GM21423 (cell line): ENCODE measurements at regions not wholly inside any gene's neighbourhood (a gene's known extent, or its start where the extent isn't known, plus 50 kb on each side); places are given as distances from the start of the nearest gene placed in this dataset.
"Not testable (repeated sequence)": the region's sequence is repeated elsewhere in the genome, so short reads cannot be mapped to it uniquely, and the experiment has no call there.

ENCODE experiments used
- ATAC-seq: cut with Tn5 transposase; IDR thresholded peaks from one replicate; pipeline ENCODE4 v1.9.1; 2021; ENCODE audit warnings: mild to moderate bottlenecking, moderate library complexity; ENCODE audit not compliant: unreplicated experiment

GRCh38 chr2:167607211-167607610 is 640.2 kb downstream of the STK39 start:
- ATAC-seq: no peak

DNA sequence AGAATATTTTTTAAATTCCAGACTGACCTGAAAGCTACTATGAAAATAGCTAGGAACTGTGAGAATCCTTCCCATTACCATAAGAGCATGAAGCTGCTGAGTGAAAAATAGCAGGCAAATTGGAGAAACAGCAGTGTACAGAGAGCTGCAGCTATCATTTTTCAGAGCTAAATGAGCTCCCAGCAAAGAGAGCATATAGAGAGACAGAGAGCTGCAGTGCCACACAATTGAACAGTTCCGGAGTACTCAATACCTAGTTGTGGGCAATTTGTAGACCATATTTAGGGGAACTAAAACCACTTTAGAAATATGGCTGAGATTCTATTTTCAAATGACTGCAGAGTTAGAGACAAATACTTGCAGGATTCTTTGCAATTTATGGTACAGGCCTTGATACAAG is 645.3 kb downstream of the STK39 start:
- no peak for ATAC-seq

- ATAC-seq: no peak
These were observed 648.2 kb downstream of the STK39 start for GRCh38 chr2:167599219-167599618.

GRCh38 chr2:167595839-167596471 is 651.4 kb downstream of the STK39 start:
- peak; percentile 96 for ATAC-seq

GRCh38 chr2:167595021-167595420 is 652.4 kb downstream of the STK39 start:
- ATAC-seq: no peak

DNA sequence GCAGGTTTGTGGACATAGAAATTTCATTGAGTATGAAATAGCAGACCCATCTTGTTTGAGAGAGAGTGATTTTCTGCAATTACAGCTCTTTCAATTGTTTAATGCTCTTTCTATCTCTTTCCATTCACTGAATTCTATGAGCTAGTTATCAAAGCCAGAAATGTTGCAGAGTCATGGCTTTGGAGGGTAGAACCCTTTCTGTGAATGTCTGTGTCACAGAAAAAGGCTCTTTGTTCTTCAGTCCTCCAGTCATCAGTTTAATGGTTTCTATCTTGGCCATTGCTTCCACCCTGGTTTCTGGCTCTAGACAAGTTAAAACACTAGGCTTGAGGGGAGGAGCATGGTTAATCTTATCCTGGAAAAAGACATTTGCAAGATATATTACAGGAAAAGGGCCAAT is 655.0 kb downstream of the STK39 start:
- no peak for ATAC-seq

DNA sequence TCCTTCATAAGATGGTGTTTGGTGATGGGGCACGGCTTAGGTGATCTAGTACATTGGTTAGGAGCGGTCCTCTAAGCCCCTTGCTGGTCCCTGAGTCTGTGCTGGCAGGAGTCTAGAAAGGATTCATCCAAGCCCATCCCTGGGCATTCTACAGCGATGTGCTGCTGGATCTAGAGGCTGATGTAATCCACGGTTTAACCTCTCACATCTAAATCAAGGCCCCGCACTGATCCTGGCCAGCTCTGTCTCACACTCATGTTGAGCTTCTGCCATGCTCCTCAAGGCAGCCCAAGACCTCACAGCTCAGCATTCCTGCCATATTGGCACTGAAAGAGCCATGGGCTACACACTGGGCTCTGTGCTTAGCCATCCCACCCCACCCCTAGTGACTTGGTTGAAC is 664.8 kb downstream of the STK39 start:
- ATAC-seq: no peak

GRCh38 chr2:167581961-167582574 is 665.3 kb downstream of the STK39 start:
- ATAC-seq: no peak

GRCh38 chr2:167579826-167580225 is 667.6 kb downstream of the STK39 start:
- no peak for ATAC-seq

GRCh38 chr2:167575276-167575675 is 672.1 kb downstream of the STK39 start:
- ATAC-seq: no peak

- ATAC-seq: no peak
These were observed 674.3 kb downstream of the STK39 start for GRCh38 chr2:167572883-167573619.

DNA sequence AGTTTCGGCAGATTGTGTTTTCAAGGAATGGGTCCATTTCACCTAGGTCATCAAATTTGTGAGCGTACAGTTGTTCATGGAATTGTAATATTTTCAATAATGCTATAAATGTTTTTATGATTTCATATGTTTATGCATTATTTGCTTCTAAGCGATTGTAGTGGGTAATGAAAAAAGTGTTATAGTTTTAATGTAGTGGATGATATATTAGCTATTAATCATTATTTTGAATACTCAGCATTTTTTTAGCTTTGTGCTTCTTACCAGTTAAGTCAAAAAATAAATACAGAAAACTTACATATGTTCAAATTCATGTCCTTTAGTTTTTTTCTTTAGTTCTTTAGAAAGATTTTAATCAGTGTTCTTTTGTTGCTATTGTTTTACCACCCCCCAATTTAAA is 677.0 kb downstream of the STK39 start:
- ATAC-seq: no peak

- ATAC-seq: not testable (repeated sequence)
These were observed 675.8 kb downstream of the XIRP2 start for GRCh38 chr2:167563885-167564619.

DNA sequence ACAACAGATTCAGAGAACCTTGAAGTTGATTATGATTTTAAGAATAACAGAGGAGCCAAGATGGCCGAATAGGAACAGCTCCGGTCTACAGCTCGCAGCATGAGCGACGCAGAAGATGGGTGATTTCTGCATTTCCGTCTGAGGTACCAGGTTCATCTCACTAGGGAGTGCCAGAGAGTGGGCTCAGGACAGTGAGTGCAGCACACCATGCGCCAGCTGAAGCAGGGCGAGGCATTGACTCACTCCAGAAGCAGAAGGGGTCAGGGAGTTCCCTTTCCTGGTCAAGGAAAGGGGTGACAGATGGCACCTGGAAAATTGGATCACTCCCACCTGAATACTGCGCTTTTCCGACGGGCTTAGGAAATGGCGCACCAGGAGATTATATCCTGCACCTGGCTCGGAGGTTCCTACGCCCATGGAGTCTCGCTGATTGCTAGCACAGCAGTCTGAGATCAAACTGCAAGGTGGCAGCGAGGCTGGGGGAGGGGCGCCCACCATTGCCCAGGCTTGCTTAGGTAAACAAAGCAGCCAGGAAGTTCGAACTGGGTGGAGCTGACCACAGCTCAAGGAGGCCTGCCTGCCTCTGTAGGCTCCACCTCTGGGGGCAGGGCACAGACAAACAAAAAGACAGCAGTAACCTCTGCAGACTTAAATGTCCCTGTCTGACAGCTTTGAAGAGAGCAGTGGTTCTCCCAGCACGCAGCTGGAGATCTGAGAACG is 670.2 kb downstream of the XIRP2 start:
- ATAC-seq: not testable (repeated sequence)

GRCh38 chr2:167555098-167555720 is 666.9 kb downstream of the XIRP2 start:
- no peak for ATAC-seq

DNA sequence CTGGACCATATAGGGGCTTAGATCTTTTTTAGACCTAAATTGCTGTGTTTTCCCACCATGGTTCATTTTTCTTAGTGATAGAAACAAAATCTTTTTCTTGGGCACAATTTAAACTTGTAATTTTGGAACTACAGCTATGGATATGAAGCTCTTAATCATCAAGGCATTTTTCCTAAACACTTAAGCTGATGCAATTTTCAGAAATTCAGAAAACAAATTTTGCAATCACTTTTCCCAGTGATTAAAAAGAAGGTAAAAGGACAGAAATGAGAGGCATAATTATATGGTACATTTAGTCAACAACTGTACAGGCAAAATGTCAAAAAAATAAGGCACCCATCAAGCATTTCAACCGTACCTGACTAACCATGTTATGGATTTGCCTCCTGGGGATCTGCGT is 665.4 kb downstream of the XIRP2 start:
- no peak for ATAC-seq

GRCh38 chr2:167551416-167551815 is 663.1 kb downstream of the XIRP2 start:
- no peak for ATAC-seq

- no peak for ATAC-seq
These were observed 662.2 kb downstream of the XIRP2 start for GRCh38 chr2:167550448-167550847.

DNA sequence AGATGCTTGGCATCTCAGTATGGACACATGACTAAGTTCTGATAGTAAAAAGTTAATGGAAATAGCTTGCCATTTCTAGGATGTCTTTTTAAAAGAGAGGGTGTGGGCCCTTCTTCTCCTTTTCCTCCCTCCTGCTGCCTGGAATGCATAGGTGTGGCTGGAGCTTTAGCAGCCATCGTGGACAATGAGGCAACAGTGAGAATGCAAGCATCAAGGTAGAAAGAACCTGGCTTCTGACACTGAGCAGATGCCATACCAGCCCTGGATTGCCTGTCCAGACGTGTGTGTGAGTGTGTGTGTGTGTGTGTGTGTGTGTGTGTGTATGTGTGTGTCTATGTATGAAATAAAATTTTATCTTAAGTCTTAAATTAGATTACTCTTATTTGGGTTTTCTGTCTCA is 660.1 kb downstream of the XIRP2 start:
- ATAC-seq: no peak

DNA sequence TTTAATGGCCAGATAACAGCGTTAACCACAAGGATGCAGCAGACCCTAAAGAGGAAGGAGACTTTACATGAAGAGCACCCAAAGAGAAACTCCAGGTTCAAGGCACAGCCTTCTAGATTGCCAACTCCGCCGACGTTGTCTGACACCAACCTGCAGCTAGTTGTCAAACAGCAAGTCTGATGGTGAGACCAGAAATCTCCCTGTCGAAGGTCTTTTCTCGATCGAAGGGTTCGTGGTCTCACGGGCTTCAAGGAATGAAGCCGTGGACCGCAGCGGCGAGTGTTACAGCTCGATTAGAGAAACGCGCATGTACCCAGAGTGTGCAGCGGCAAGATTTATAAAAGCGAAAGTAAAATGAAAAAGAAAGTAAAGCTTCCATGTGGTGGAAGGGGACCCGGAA is 656.3 kb downstream of the XIRP2 start:
- ATAC-seq: no peak
